ENCODE measurements at regions not wholly inside any gene's neighbourhood (a gene's known extent, or its start where the extent isn't known, plus 50 kb on each side); places are given as distances from the start of the nearest gene placed in this dataset.

DNA sequence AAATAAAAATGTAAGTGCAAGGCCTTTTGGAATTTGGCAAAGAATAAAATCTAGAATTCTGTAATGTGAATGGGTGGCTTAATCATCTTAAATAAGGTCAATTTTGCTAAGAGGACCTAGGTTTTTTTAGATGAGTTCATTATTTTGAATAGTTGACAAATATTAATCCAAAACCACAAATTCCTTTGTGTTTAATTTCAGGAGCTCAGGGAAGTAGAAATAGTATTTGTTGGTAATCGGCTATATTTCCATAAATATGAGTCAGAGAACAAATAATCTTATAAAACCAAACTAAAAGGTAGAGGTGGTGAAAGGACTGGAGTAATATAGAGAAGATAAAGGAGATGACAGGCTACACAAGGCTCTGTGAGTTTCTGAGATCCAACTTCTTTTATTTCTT, 190.4 kb upstream of the TLL1 start:
- TF ChIP-seq, protein P1, sequence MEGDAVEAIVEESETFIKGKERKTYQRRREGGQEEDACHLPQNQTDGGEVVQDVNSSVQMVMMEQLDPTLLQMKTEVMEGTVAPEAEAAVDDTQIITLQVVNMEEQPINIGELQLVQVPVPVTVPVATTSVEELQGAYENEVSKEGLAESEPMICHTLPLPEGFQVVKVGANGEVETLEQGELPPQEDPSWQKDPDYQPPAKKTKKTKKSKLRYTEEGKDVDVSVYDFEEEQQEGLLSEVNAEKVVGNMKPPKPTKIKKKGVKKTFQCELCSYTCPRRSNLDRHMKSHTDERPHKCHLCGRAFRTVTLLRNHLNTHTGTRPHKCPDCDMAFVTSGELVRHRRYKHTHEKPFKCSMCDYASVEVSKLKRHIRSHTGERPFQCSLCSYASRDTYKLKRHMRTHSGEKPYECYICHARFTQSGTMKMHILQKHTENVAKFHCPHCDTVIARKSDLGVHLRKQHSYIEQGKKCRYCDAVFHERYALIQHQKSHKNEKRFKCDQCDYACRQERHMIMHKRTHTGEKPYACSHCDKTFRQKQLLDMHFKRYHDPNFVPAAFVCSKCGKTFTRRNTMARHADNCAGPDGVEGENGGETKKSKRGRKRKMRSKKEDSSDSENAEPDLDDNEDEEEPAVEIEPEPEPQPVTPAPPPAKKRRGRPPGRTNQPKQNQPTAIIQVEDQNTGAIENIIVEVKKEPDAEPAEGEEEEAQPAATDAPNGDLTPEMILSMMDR (IDR thresholded peaks at IDR 0.05; ENCODE audit: partially characterized antibody, unreplicated experiment): no peak
- H3K27ac Mint-ChIP-seq (ENCODE audit: unreplicated experiment): no peak overlapping the region
- no peaks in the 10 kb centered on the region for H3K27me3 Mint-ChIP-seq (ENCODE audit: unreplicated experiment)
- H3K9me3 Mint-ChIP-seq (ENCODE audit: unreplicated experiment): no peaks in the 10 kb centered on the region
- no peaks in the 10 kb centered on the region for H3K36me3 Mint-ChIP-seq (ENCODE audit: unreplicated experiment)
- H3K4me1 Mint-ChIP-seq (ENCODE audit: low read depth, unreplicated experiment): peaks cover 9% of the 10 kb centered on the region
- DNase-seq: no peak
- H3K4me3 Mint-ChIP-seq (ENCODE audit: unreplicated experiment): no peak overlapping the region

DNA sequence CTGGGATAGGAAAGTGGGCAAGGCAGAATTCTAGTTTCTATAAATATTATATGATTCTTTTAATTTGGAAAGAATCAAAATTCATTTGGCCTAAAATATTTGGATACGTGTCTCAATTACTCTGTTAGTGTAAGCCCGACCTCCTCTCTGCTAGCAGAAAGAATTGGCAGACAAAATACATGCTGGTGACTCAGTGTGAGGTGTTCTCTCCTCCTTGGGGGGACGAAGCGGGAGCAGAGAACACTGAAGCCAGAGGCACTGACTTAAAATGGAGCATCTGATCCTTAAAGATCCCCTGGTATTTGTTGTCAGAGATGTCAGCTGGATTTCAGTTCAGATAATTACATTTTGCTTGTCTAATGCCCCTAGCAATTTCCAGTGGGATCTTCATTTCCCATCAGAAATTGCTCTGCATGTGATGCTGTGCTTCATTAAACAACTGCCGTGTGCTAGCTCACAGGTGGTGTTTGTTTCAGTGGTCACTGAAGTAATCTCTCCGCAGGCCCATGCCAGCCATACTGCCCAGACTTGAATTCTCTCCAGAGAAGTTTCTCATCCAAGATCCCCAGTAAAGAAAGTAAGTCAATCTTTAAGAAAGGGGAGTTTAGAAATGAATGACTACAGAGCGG, 188.7 kb upstream of the TLL1 start:
- TF ChIP-seq, protein P1 (IDR thresholded peaks at IDR 0.05; ENCODE audit: partially characterized antibody, unreplicated experiment): no peak
- H3K27ac Mint-ChIP-seq (ENCODE audit: unreplicated experiment): no peak overlapping the region
- peaks cover 9% of the 10 kb centered on the region for H3K4me1 Mint-ChIP-seq (ENCODE audit: low read depth, unreplicated experiment)
- H3K27me3 Mint-ChIP-seq (ENCODE audit: unreplicated experiment): no peaks in the 10 kb centered on the region
- no peaks in the 10 kb centered on the region for H3K36me3 Mint-ChIP-seq (ENCODE audit: unreplicated experiment)
- H3K4me3 Mint-ChIP-seq (ENCODE audit: unreplicated experiment): no peak overlapping the region
- H3K9me3 Mint-ChIP-seq (ENCODE audit: unreplicated experiment): no peaks in the 10 kb centered on the region
- DNase-seq: no peak

DNA sequence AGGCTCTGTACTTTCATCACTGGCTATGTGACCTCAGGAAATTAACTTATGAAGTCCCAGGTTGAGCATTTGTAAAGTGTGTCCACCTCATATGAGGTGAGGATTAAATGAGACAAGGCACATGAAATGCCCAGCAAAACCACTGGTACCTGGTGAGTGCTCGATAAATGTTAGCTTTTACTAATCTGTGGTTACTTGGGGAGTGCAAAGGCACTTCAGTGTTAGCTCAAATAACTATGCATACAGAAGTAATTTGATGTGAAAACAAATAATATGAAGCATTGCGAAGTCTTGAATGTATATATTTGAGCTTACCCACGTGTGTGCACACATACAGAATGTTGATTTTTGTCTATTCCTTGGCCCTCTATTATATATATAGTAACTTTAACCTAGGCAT, 186.3 kb upstream of the TLL1 start:
- DNase-seq: no peak
- Mint-ChIP-seq H3K4me3 (ENCODE audit: unreplicated experiment) (no peak overlapping the region), H3K4me1 (ENCODE audit: low read depth, unreplicated experiment) (peaks cover 9% of the 10 kb centered on the region), H3K27ac (ENCODE audit: unreplicated experiment) (no peak overlapping the region), H3K36me3 (ENCODE audit: unreplicated experiment) (no peaks in the 10 kb centered on the region), H3K27me3 (ENCODE audit: unreplicated experiment) (no peaks in the 10 kb centered on the region), H3K9me3 (ENCODE audit: unreplicated experiment) (no peaks in the 10 kb centered on the region)
- TF ChIP-seq, protein P1 (IDR thresholded peaks at IDR 0.05; ENCODE audit: partially characterized antibody, unreplicated experiment): no peak

DNA sequence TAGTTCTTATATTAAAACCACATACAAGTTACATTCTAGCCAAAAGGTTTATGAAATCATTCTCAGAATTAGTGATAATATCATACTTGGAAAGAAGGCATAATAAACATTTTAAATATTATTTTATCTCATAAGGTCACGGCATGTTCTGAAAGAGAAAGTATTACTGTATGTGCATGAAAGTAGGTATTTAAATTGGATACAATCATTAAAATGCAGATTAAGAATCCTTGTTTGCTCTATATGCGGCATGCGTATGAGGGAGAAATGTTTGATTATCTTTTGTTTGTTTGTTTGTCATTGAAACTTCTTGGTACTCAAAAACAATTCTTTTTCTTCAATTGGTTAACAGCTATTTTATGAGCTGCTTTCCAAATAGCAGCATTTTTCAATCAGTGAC, 183.9 kb upstream of the TLL1 start:
- no peak overlapping the region for H3K27ac Mint-ChIP-seq (ENCODE audit: unreplicated experiment)
- TF ChIP-seq, protein P1 (IDR thresholded peaks at IDR 0.05; ENCODE audit: partially characterized antibody, unreplicated experiment): no peak

DNA sequence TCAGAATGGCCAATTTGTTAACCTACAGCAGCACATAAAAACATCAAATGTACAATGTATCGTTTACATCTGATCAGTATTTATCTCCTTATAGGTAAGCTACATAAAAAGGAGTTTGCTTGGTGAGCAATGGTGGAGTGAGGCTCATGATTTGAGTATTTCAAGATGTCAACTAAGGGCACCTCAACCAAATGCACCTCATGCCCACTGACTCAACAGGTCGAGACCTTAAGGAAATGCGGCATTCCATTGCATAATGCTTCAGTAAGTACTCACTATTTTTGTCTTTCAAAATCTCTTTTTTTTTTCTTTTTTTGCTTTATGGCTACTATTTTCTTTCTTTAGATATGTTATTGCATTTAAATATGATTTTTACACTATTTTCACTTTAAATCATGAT, 181.0 kb upstream of the TLL1 start:
- TF ChIP-seq, protein P1 (IDR thresholded peaks at IDR 0.05; ENCODE audit: partially characterized antibody, unreplicated experiment): no peak
- H3K9me3 Mint-ChIP-seq (ENCODE audit: unreplicated experiment): no peaks in the 10 kb centered on the region
- no peak overlapping the region for H3K4me3 Mint-ChIP-seq (ENCODE audit: unreplicated experiment)
- peaks cover 2% of the 10 kb centered on the region for H3K27me3 Mint-ChIP-seq (ENCODE audit: unreplicated experiment)
- no peak for DNase-seq
- H3K4me1 Mint-ChIP-seq (ENCODE audit: low read depth, unreplicated experiment): no peaks in the 10 kb centered on the region
- no peaks in the 10 kb centered on the region for H3K36me3 Mint-ChIP-seq (ENCODE audit: unreplicated experiment)
- H3K27ac Mint-ChIP-seq (ENCODE audit: unreplicated experiment): no peak overlapping the region

More for the DNA sequence above, 183.9 kb upstream of the TLL1 start:
- H3K4me3 Mint-ChIP-seq (ENCODE audit: unreplicated experiment): no peak overlapping the region
- no peak for DNase-seq
- H3K4me1 Mint-ChIP-seq (ENCODE audit: low read depth, unreplicated experiment): peaks cover 6% of the 10 kb centered on the region
- H3K36me3 Mint-ChIP-seq (ENCODE audit: unreplicated experiment): no peaks in the 10 kb centered on the region
- no peaks in the 10 kb centered on the region for H3K9me3 Mint-ChIP-seq (ENCODE audit: unreplicated experiment)
- peaks cover 2% of the 10 kb centered on the region for H3K27me3 Mint-ChIP-seq (ENCODE audit: unreplicated experiment)
